IMR-90 (cell line): ENCODE measurements at regions not wholly inside any gene's neighbourhood (a gene's known extent, or its start where the extent isn't known, plus 50 kb on each side); places are given as distances from the start of the nearest gene placed in this dataset.

Source experiments
- ATAC-seq: fragments of 200-7000 bp; cut with Tn5 transposase; 2 replicates; pipeline ENCODE4 v1.9.1; 2020; ENCODE audit warnings: low read depth, mild to moderate bottlenecking, moderate library complexity
- BruUV-seq: library from RNA; stranded (reverse); fragments of 400-500 nt; replicated peaks from 2 replicates; lab custom pipeline; 2021; lab: Mats Ljungman, UMichigan
- CTCF ChIA-PET: fragments of 300-600 bp; formaldehyde crosslinking; extraction: SDS; loops from one replicate; lab custom pipeline; 2021; ENCODE audit warnings: antibody characterized with exemption; lab: Yijun Ruan, JAX
- POLR2A ChIA-PET: fragments of 300-600 bp; sonication (Branson Sonifier 250); formaldehyde crosslinking; loops from one replicate; lab custom pipeline; 2022; ENCODE audit warnings: antibody characterized with exemption; ENCODE audit not compliant: unreplicated experiment; lab: Charles Lee
- DNase-seq: peaks from one replicate; pipeline ENCODE4 v3.0.0; 2013
- H2AFZ ChIP-seq: replicated peaks from 2 replicates; pipeline ENCODE3; 2013; ENCODE audit warnings: low read length, mild to moderate bottlenecking; ENCODE audit not compliant: poor library complexity
- H2AK5ac ChIP-seq: 2 replicates; pipeline ENCODE4 v1.6.1; 2013; ENCODE audit warnings: low read depth, low read length, inconsistent platforms
- H2AK9ac ChIP-seq: replicated peaks from 2 replicates; pipeline ENCODE3; 2013; ENCODE audit warnings: mild to moderate bottlenecking, low read depth, low read length, moderate library complexity; ENCODE audit not compliant: poor library complexity
- H2BK120ac ChIP-seq: 2 replicates; pipeline ENCODE4 v1.6.1; 2013; ENCODE audit warnings: low read depth, low read length, inconsistent platforms
- H2BK15ac ChIP-seq: 3 replicates; pipeline ENCODE4 v1.6.1; 2013; ENCODE audit warnings: low read depth, low read length, inconsistent platforms
- H2BK20ac ChIP-seq: 2 replicates; pipeline ENCODE4 v1.6.1; 2013; ENCODE audit warnings: low read depth, mild to moderate bottlenecking, inconsistent platforms, low read length, moderate library complexity
- H2BK5ac ChIP-seq: 2 replicates; pipeline ENCODE4 v1.6.1; 2013; ENCODE audit warnings: mild to moderate bottlenecking, low read depth, low read length, inconsistent platforms; ENCODE audit not compliant: poor library complexity, severe bottlenecking
- H3K14ac ChIP-seq: replicated peaks from 2 replicates; pipeline ENCODE4 v1.6.1; 2013; ENCODE audit warnings: low read depth, low read length, inconsistent platforms
- H3K18ac ChIP-seq: 2 replicates; pipeline ENCODE4 v1.6.1; 2013; ENCODE audit warnings: low read depth, low read length, control low read depth
- H3K23ac ChIP-seq: 2 replicates; pipeline ENCODE4 v1.6.1; 2013; ENCODE audit warnings: low read depth, low read length, inconsistent platforms
- H3K27ac ChIP-seq: 2 replicates; pipeline ENCODE4 v1.5.1; 2013; ENCODE audit warnings: mild to moderate bottlenecking, control low read depth, low read length; ENCODE audit not compliant: insufficient read depth
- H3K27me3 ChIP-seq: 2 replicates; pipeline ENCODE4 v1.6.1; 2013; ENCODE audit warnings: low read length; ENCODE audit not compliant: control insufficient read depth, insufficient read depth
- H3K36me3 ChIP-seq: 2 replicates; pipeline ENCODE4 v1.6.1; 2013; ENCODE audit warnings: low read length, mixed read lengths; ENCODE audit not compliant: control insufficient read depth, insufficient read depth
- H3K4ac ChIP-seq: 2 replicates; pipeline ENCODE4 v1.6.1; 2013; ENCODE audit warnings: low read depth, low read length, inconsistent platforms
- H3K4me1 ChIP-seq: 2 replicates; pipeline ENCODE4 v1.6.1; 2013; ENCODE audit warnings: low read length, mixed read lengths; ENCODE audit not compliant: control insufficient read depth, insufficient read depth
- H3K4me2 ChIP-seq: 2 replicates; pipeline ENCODE4 v1.6.1; 2013; ENCODE audit warnings: low read depth, mild to moderate bottlenecking, control low read depth, low read length, moderate library complexity
- H3K4me3 ChIP-seq: 2 replicates; pipeline ENCODE4 v1.5.1; 2013; ENCODE audit warnings: low read depth, mild to moderate bottlenecking, control low read depth, low read length, moderate library complexity; ENCODE audit not compliant: insufficient read depth
- H3K56ac ChIP-seq: 2 replicates; pipeline ENCODE4 v1.6.1; 2013; ENCODE audit warnings: low read length, inconsistent platforms; ENCODE audit not compliant: insufficient read depth; ENCODE audit errors: extremely low read depth
- H3K79me1 ChIP-seq, 2 experiments: 2 replicates each; pipeline ENCODE4 v1.6.1; 2013; ENCODE audit warnings: low read length in 2 of 2, inconsistent platforms in 1 of 2, low read depth in 1 of 2
- H3K9ac ChIP-seq: 2 replicates; pipeline ENCODE4 v1.6.1; 2013; ENCODE audit warnings: low read depth, low read length, control low read depth
- H3K9me1 ChIP-seq: 2 replicates; pipeline ENCODE4 v1.6.1; 2013; ENCODE audit warnings: low read length, inconsistent platforms; ENCODE audit not compliant: insufficient read depth
- H3K9me3 ChIP-seq: 2 replicates; pipeline ENCODE4 v1.6.1; 2013; ENCODE audit warnings: low read length; ENCODE audit not compliant: control insufficient read depth, insufficient read depth
- H4K20me1 ChIP-seq: 2 replicates; pipeline ENCODE4 v1.6.1; 2013; ENCODE audit warnings: low read length, inconsistent platforms; ENCODE audit not compliant: insufficient read depth
- H4K5ac ChIP-seq: 2 replicates; pipeline ENCODE4 v1.6.1; 2013; ENCODE audit warnings: mild to moderate bottlenecking, low read depth, low read length, control low read depth
- H4K8ac ChIP-seq, 2 experiments: 2 replicates each; pipeline ENCODE4 v1.6.1; 2013; ENCODE audit warnings: low read depth in 2 of 2, low read length in 2 of 2, control low read depth in 1 of 2, inconsistent platforms in 1 of 2
- H4K91ac ChIP-seq: 2 replicates; pipeline ENCODE4 v1.6.1; 2013; ENCODE audit warnings: low read depth, low read length, inconsistent platforms; ENCODE audit not compliant: insufficient read depth
- BHLHE40 ChIP-seq: fragments of 150-350 bp; IDR thresholded peaks from 2 replicates; pipeline ENCODE4 v1.6.1; 2016; ENCODE audit warnings: mild to moderate bottlenecking, low read depth, low read length
- CHD1 ChIP-seq: IDR thresholded peaks from 2 replicates; pipeline ENCODE4 v1.6.1; 2012; ENCODE audit warnings: low read depth, low read length, improper control_type of control experiment
- ELK1 ChIP-seq: fragments of 150-350 bp; IDR thresholded peaks from 2 replicates; pipeline ENCODE4 v1.6.1; 2016; ENCODE audit warnings: low read depth, mild to moderate bottlenecking, low read length, moderate library complexity, borderline replicate concordance
- MAFK ChIP-seq: IDR thresholded peaks from 2 replicates; pipeline ENCODE4 v1.6.1; 2012; ENCODE audit warnings: low read depth, low read length, improper control_type of control experiment
- MXI1 ChIP-seq: IDR thresholded peaks from 2 replicates; pipeline ENCODE4 v1.6.1; 2012; ENCODE audit warnings: low read depth, mild to moderate bottlenecking, low read length, moderate library complexity, borderline replicate concordance
- NFE2L2 ChIP-seq: fragments of 150-350 bp; IDR thresholded peaks from 2 replicates; pipeline ENCODE4 v1.6.1; 2016; ENCODE audit warnings: low read depth, mild to moderate bottlenecking, low read length
- POLR2A ChIP-seq: IDR thresholded peaks from 2 replicates; pipeline ENCODE4 v1.6.1; 2012; ENCODE audit warnings: mild to moderate bottlenecking, low read depth, low read length
- RAD21 ChIP-seq: IDR thresholded peaks from 2 replicates; pipeline ENCODE4 v1.6.1; 2012; ENCODE audit warnings: low read length, improper control_type of control experiment
- RCOR1 ChIP-seq: IDR thresholded peaks from 2 replicates; pipeline ENCODE4 v1.6.1; 2012; ENCODE audit warnings: mild to moderate bottlenecking, low read length, improper control_type of control experiment; ENCODE audit not compliant: insufficient replicate concordance
- RFX5 ChIP-seq: IDR thresholded peaks from 2 replicates; pipeline ENCODE4 v1.8.0; 2012; ENCODE audit warnings: low read depth, mild to moderate bottlenecking, low read length, moderate library complexity
- SMC3 ChIP-seq: fragments of 150-350 bp; IDR thresholded peaks from 2 replicates; pipeline ENCODE4 v1.6.1; 2016; ENCODE audit warnings: low read depth, mild to moderate bottlenecking, antibody characterized with exemption, low read length, moderate library complexity
- dilution Hi-C: fragments of 300-500 bp; cut with HindIII; formaldehyde crosslinking; loops from one replicate; pipeline ENCODE4 v1.14.3; 2018; ENCODE audit warnings: low sequenced_read_pairs; ENCODE audit not compliant: unreplicated experiment
- in situ Hi-C: fragments of 300-500 bp; cut with MboI; formaldehyde crosslinking; loops from 3 replicates; pipeline ENCODE4 v1.14.3; 2019; ENCODE audit warnings: low sequenced_read_pairs, inconsistent platforms, mixed read lengths
- intact Hi-C: fragments of 100-400 bp; cut with micrococcal nuclease; formaldehyde crosslinking; loops from 2 replicates; pipeline ENCODE4 v1.10.0; 2022
- TF ChIP-seq, protein P1 (sequence below): conservative IDR thresholded peaks from 2 replicates; pipeline ENCODE4 v1.5.1; 2012; ENCODE audit warnings: mild to moderate bottlenecking, low read depth, low read length, improper control_type of control experiment
- TF ChIP-seq, protein P2 (sequence below): fragments of 150-350 bp; IDR thresholded peaks from 2 replicates; pipeline ENCODE4 v1.6.1; 2017; ENCODE audit warnings: mild to moderate bottlenecking, antibody characterized with exemption, low read length, low read depth

GRCh38 chr3:118761291-118761606 lies 273.4 kb downstream of the IGSF11 start:
- BruUV-seq, result no TSS peak
- no peak overlapping the region for H2BK15ac ChIP-seq
- no peak overlapping the region for H3K23ac ChIP-seq
- H3K4ac ChIP-seq, result no peak overlapping the region
- ATAC-seq (no peak), DNase-seq (no peak)
- H2AK5ac ChIP-seq, result no peak overlapping the region
- intact Hi-C loops, result no loop called here
- H2BK120ac ChIP-seq, result no peak overlapping the region
- H3K27ac ChIP-seq, result no peak overlapping the region
- H3K4me1 ChIP-seq, result no peaks in the 10 kb centered on the region
- H3K36me3 ChIP-seq, result no peaks in the 10 kb centered on the region
- no peak for TF ChIP-seq POLR2A
- no peak for TF ChIP-seq MXI1
- no peak for TF ChIP-seq RAD21
- TF ChIP-seq BHLHE40, result no peak
- TF ChIP-seq CHD1, result no peak
- no peak for TF ChIP-seq NFE2L2
- TF ChIP-seq, protein P1, sequence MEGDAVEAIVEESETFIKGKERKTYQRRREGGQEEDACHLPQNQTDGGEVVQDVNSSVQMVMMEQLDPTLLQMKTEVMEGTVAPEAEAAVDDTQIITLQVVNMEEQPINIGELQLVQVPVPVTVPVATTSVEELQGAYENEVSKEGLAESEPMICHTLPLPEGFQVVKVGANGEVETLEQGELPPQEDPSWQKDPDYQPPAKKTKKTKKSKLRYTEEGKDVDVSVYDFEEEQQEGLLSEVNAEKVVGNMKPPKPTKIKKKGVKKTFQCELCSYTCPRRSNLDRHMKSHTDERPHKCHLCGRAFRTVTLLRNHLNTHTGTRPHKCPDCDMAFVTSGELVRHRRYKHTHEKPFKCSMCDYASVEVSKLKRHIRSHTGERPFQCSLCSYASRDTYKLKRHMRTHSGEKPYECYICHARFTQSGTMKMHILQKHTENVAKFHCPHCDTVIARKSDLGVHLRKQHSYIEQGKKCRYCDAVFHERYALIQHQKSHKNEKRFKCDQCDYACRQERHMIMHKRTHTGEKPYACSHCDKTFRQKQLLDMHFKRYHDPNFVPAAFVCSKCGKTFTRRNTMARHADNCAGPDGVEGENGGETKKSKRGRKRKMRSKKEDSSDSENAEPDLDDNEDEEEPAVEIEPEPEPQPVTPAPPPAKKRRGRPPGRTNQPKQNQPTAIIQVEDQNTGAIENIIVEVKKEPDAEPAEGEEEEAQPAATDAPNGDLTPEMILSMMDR, result no peak
- TF ChIP-seq, protein P2, sequence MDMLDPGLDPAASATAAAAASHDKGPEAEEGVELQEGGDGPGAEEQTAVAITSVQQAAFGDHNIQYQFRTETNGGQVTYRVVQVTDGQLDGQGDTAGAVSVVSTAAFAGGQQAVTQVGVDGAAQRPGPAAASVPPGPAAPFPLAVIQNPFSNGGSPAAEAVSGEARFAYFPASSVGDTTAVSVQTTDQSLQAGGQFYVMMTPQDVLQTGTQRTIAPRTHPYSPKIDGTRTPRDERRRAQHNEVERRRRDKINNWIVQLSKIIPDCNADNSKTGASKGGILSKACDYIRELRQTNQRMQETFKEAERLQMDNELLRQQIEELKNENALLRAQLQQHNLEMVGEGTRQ, result no peak
- TF ChIP-seq RFX5, result no peak
- no peak for TF ChIP-seq RCOR1
- TF ChIP-seq ELK1, result no peak
- no peak for TF ChIP-seq SMC3
- no peak for TF ChIP-seq MAFK
- no peak overlapping the region for H3K4me3 ChIP-seq
- H3K9me3 ChIP-seq, result no peaks in the 10 kb centered on the region
- no peak overlapping the region for H4K8ac ChIP-seq
- H2AFZ ChIP-seq, result no peak overlapping the region
- no peaks in the 10 kb centered on the region for H4K20me1 ChIP-seq
- no peak overlapping the region for H3K18ac ChIP-seq
- H3K9me1 ChIP-seq, result no peaks in the 10 kb centered on the region
- dilution Hi-C loops, result no loop called here
- H4K5ac ChIP-seq, result no peak overlapping the region
- no peak overlapping the region for H2AK9ac ChIP-seq
- H4K91ac ChIP-seq, result no peak overlapping the region
- ChIA-PET POLR2A (no interaction called here), CTCF (interaction anchor here (0.6 kb wide), 1 partner anchor 23 kb away, joined by 4 read pairs; no protein-coding TSS in a partner anchor)
- in situ Hi-C loops, result no loop called here
- H3K9ac ChIP-seq, result no peak overlapping the region
- no peak overlapping the region for H3K4me2 ChIP-seq
- H3K27me3 ChIP-seq, result no peaks in the 10 kb centered on the region
- H3K56ac ChIP-seq, result no peak overlapping the region
- no peak overlapping the region for H2BK5ac ChIP-seq
- no peak overlapping the region for H3K14ac ChIP-seq
- H2BK20ac ChIP-seq, result no peak overlapping the region
- H3K79me1 ChIP-seq, result no peaks in the 10 kb centered on the region
